SW480 (cell line): ENCODE measurements at regions not wholly inside any gene's neighbourhood (a gene's known extent, or its start where the extent isn't known, plus 50 kb on each side); places are given as distances from the start of the nearest gene placed in this dataset.
A peak's percentile ranks its signal among the peaks of the same experiment; 100 is the strongest.
"Not testable (repeated sequence)": the region's sequence is repeated elsewhere in the genome, so short reads cannot be mapped to it uniquely, and the experiment has no call there.

Experiments
- DNase-seq: peaks from one replicate; pipeline ENCODE4 v3.0.0-alpha.2; 2016; ENCODE audit warnings: low spot score

GRCh38 chr6:130716466-130716865, 110.7 kb upstream of the SMLR1 start:
- no peak for DNase-seq

DNA sequence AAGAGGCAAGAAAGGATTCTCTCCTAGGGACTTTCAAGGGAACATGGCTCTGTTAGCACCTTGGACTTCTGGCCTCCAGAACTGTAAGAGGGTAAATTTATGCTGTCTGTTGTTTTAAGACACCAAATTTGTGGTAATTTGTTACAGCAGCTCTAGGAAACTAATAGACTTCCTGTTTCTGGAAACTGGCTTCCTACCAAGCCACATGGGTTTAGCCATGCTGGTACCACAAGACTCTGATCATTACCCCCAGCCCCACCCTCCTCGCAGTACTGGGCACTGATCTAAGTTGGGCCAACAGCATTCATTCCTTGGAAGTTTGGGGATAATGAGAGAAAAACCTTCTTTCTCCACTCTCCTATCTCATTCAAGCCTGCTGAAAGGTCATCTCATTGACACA, 109.5 kb upstream of the SMLR1 start:
- no peak for DNase-seq

DNA sequence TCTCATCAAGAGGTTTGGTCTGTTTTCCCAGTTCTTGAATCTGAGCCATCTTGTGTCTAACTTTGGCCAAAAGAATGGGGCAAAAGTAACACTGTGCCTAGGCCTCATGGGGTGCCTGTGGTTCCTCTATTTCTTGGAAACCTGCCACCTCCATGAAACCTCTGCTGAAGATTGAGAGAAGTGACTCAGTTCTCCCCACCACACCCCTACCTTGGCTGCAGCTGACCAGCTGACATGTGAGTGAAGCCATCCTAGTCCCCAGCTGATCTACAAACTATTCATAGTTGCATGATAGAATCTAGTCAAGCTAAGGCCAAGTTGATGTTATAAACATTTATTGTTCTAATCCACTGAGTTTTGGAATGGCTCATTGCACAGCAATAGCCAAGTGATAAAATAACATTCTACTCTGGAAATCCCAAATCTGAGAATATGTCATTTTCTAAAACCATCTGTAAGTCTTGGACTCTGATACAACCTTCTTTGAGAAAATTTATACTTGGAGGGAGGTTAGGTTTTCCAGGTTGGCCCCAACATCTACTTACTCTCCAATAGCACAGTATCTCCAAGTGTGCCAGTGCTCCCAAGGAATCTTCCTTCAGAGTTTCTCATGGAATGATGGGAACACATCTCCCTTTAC, 107.0 kb upstream of the SMLR1 start:
- DNase-seq: no peak

DNA sequence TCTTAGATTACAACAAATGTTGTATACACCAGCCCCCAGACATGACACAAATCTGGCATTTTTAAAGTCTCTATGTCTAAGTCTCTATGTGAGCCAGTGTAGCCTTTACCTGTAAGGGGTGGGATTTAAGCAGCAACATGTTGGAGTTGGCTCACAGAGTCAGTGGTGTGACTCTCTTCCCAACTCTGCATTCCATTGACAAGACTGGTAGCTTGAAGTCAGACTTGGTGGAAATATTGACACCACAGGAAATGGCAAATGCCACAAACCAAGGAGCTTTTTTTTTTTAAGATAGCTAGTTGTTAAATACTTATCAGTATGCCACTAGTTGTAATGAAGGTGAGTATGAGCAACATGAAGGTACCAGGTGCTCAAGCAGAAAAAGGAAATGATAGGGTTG, 103.1 kb upstream of the SMLR1 start:
- no peak for DNase-seq

DNA sequence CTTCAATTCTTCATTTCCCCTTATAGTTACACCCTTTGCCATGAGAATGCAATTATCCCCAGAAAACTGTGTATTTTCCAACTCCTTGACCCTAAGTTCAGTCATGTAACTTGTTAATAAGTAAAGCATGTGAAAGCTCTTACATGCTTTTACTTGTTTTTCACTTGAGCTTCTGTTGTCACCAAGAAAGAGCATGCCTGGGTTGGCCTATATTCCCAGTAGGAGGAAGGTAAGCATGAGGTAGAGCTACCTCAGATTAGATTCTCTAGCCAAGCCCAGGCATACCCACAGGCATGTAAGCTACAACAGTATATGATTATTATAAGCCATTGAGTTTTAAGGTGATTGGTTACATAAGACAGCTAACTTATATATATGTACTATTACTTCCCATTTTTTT, 101.7 kb upstream of the SMLR1 start:
- no peak for DNase-seq

- not testable (repeated sequence) for DNase-seq
Measured at GRCh38 chr6:130728064-130728463, 99.1 kb upstream of the SMLR1 start.

GRCh38 chr6:130730600-130730999, 96.6 kb upstream of the SMLR1 start:
- no peak for DNase-seq

DNA sequence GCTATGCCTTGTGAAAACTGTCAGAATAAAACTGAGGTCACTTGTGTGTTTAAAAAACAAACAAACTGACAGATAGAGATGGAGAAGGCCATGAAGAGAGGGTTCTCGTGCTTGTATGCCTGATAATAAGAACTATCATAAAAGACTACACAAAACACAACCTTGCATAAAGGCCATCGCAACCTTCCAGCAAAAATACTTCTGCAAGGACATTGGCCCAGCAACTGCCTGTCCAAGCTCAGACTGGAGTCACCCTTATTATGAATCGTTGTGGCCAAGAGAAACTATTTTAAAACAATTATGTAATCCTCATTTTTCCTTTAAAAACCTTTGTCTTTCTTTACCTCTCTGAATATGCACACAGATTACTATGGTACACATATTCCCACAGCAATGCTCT, 93.0 kb upstream of the SMLR1 start:
- DNase-seq: no peak

DNA sequence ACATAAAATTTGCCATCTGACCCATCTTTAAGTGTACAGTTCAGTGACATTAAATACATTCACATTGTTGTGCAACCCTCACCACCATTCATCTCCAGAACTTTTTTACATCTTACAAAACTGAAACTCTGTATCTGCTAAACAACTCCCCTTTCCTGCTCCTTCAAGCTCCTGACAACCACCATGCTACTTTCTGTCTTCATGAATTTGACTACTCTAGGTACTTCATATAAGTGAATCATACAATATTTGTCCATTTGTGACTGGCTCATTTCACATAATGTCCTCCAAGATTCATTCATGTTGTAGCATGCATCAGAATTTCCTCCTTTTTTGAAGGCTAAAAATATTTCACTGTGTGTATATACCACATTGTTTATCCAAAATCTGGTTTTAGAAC, 86.9 kb upstream of the SMLR1 start:
- no peak for DNase-seq

GRCh38 chr6:130742131-130742681, 85.0 kb upstream of the SMLR1 start:
- DNase-seq: no peak

- no peak for DNase-seq
Measured at GRCh38 chr6:130743175-130743574, 84.0 kb upstream of the SMLR1 start.

DNA sequence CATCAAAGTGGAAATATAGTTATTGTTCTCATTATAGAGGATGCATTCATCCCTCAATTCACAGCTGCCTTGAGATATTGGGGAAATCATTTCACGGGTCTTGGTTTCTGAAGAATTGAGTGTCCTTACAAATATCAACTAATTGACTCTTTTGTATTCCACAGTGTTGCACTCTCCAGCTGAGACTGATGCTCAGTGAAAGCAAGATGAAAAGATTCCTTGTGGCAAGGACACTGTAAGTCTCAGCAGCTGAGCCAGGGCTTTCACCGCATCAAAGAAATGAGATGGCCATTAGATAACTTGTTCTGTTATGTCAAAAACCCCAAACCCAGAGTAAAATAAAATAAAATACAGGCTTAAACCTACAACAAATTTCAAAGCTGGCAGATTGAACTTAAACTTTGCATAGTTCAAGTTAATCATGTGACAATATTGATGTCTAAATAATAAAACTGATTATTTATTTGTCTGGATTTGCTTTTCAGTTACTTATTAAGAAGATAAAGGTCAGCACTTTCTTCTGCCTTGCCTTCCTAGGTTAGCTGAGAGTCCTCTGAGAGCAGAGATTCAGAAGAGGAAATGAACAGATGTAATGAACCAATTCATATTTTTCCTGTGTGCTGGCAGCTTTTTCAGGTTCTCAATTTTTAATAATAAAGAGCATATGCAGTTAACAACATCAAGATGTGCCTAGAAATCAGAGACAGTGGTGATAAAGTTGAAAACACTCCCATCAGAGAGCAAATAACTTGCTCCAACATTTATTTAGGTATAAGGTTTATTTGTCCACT, 82.4 kb upstream of the SMLR1 start:
- DNase-seq: no peak

DNA sequence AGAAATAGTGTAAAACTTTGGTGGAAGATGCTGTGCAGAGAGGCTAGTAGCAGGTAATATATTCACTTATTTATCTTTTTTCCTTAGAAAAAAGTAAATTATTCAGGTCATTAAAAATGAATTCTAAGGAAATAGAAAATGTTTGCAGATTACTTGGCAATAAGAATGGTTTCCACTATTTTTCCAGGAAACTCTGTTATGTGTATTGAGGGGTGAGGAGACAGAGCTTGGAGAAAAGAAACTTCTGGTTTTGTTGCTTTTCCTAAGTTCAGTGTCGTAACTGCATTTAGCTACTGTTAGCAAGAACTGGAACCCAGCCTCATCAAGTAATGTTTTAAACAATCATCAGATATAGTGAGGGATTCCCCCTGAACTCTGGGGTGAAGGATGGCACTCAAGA, 79.2 kb upstream of the SMLR1 start:
- no peak for DNase-seq

DNA sequence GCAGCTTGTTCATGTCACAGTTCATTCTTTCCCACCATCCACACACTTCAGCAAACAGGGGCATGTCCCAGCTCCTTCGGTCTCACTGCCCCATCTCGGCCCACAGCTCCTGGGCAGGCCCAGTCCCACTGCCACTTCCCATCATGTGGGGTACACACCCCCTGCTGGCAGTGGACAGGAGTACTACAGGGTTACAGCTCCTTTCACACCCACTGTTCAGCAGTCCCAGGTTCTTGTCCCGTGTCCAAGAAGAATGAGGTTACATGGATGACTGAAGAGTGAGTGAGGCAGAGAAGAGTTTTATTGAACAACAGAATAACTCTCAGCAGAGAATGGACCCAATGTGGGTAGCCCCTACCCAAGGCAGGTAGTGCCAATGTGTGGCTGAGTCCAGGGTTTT, 77.8 kb upstream of the SMLR1 start:
- DNase-seq: no peak

- DNase-seq: no peak
Measured at GRCh38 chr6:130752267-130752666, 74.9 kb upstream of the SMLR1 start.

DNA sequence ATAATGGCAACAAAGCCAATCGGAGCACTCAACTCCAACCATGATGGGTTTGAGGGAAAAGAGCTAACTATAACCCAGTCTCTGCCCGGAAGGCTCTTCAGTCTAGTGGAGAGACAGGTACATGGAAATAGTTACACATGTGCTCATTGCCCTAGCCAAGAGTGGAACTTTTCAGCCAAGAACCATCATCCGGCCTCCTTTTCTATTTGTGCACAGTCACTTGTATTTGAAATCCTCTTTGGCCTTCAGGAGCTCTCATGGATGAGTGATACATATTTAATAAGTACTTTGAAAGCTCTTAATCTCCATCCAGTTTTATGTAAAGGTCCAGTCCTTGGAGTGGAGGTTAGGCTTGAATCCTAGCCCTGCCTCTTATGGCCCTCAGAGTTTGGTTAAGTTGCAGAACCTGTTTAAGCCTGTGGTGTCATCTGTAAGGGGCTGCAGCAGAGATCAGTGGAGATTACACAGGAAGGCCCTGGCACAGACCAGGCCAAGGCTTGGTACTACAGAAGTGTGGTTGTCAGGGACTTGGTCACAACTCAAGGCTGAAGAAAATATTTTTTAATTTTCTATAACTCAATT, 72.3 kb upstream of the SMLR1 start:
- DNase-seq: no peak

DNA sequence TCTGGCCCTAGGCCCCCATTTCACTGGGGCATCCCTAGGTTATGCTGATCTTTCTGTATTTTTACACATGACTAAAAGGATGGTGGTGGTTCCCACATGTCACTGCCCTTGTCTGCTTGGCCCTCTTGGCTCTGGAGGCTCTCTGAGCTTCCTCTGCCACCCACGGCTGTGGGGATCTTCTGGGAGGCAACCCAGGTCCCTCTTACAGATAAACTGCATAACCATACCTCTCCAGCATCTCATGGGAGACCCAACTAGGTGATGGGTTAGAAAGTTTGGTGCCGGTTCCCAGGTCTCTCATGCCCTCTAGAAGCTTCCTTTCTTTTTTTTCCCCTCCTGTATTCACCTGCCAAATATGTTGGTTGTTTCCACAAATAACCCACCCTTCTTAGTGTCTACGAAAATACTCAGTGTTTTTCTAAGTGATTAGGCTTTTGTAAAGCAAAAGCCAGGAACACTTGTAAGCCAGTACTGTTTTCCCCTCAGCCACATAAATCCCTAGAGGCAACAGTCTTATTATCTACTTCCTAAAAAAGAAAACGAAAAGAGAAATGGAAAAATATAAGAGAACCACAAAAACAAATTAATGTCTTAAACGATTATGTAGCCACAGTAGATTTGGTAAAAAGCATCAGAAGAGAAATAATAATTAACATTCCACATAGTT, 71.7 kb upstream of the SMLR1 start:
- no peak for DNase-seq

GRCh38 chr6:130756824-130757223, 70.4 kb upstream of the SMLR1 start:
- no peak for DNase-seq

- no peak for DNase-seq
Measured at GRCh38 chr6:130758813-130759212, 68.4 kb upstream of the SMLR1 start.

- peak; percentile 16 for DNase-seq
Measured at GRCh38 chr6:130760006-130760405, 67.2 kb upstream of the SMLR1 start.

- DNase-seq: no peak
Measured at GRCh38 chr6:130761286-130761685, 65.9 kb upstream of the SMLR1 start.

- no peak for DNase-seq
Measured at GRCh38 chr6:130765181-130765727, 62.0 kb upstream of the SMLR1 start.
